Uterus (tissue), 3 donors: ENCODE measurements at regions not wholly inside any gene's neighbourhood (a gene's known extent, or its start where the extent isn't known, plus 50 kb on each side); places are given as distances from the start of the nearest gene placed in this dataset.

Experiments used
- DNase-seq, 2 donors: peaks; one replicate each; pipeline ENCODE4 v3.0.0-alpha.2; 2019 to 2020
- H3K27ac ChIP-seq, 2 donors: fragments of 200-600 bp; sonication (generic); 1 replicate in 1 of 2; 2 replicates in 1 of 2; pipeline ENCODE4 v1.5.1; 2016 to 2018
- H3K27me3 ChIP-seq, 2 donors: fragments of 200-600 bp; sonication (generic); one replicate each; pipeline ENCODE4 v1.5.1; 2018 to 2019; ENCODE audit warnings: control low read depth in 1 of 2
- H3K36me3 ChIP-seq, 2 donors: fragments of 200-600 bp; sonication (generic); one replicate each; pipeline ENCODE4 v1.5.1; 2019; ENCODE audit warnings: control low read depth in 1 of 2
- H3K4me1 ChIP-seq, 2 donors: fragments of 200-600 bp; sonication (generic); one replicate each; pipeline ENCODE4 v1.5.1; 2018 to 2019; ENCODE audit warnings: control low read depth in 1 of 2
- H3K4me3 ChIP-seq, 2 donors: fragments of 200-600 bp; sonication (generic); 1 replicate in 1 of 2; 2 replicates in 1 of 2; pipeline ENCODE4 v1.5.1; 2018 to 2019; ENCODE audit warnings: mild to moderate bottlenecking in 1 of 2
- H3K9me3 ChIP-seq, 2 donors: fragments of 200-600 bp; sonication (generic); one replicate each; pipeline ENCODE4 v1.5.1; 2019; ENCODE audit warnings: control low read depth in 1 of 2
- POLR2A ChIP-seq, 2 donors: fragments of 450-650 bp; IDR thresholded peaks; one replicate each; pipeline ENCODE4 v1.6.1; 2016; ENCODE audit warnings: antibody characterized with exemption in 2 of 2, mild to moderate bottlenecking in 1 of 2, moderate library complexity in 1 of 2
- intact Hi-C: fragments of 100-400 bp; cut with DNase I; formaldehyde crosslinking; loops from one replicate; pipeline ENCODE4 v1.15.1; 2023; ENCODE audit warnings: low total_unique reads
- TF ChIP-seq, protein P1 (sequence below), 4 experiments: fragments of 200-600 bp in 2 of 4; fragments of 450-650 bp in 2 of 4; sonication (generic) in 2 of 4; IDR thresholded peaks; one replicate each; pipeline ENCODE4 v1.5.1; 2016 to 2019; ENCODE audit warnings: antibody characterized with exemption in 4 of 4, mild to moderate bottlenecking in 2 of 4, moderate library complexity in 1 of 4
- donor health status: DM: yes; HTN: yes; CAD: no.

DNA sequence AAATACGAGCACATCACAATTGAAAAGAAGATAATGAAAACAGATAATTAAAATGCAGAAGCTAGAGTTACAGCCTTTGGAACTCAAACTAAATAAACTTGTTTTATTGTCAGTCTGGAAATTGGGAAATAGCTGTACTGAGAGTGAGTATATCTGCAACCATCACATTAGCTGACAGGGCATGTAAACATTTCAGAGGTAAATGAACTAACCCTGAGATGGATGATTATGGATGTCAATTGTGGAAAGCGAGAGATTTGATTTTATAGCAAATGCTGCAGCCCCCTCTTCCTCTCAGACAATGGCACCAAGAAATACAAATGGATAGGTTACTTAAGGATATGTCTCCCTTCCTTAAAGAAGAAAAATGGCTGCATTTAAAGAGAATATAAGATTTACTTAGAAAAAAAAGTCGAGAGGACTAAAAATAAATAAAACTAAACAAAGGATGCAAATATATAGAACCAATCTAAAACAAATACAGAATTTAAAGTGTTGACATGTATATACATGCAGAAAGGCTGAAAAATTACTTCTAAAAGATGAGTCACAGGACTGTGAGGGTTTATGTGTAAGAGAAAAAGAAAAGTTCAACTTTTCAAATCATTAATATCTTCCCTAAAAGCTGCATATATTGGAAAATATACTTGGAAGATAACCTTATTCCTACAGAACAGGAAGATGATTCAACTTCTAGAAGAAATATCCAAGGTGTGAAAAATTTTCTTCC lies 120.3 kb upstream of the FLRT2 start:
- Histone ChIP-seq H3K4me3 (no peak overlapping the region), H3K27me3 (no peaks in the 10 kb centered on the region), H3K9me3 (no peaks in the 10 kb centered on the region), H3K4me1 (no peaks in the 10 kb centered on the region), H3K27ac (no peak overlapping the region), H3K36me3 (no peaks in the 10 kb centered on the region)
- no peak for TF ChIP-seq POLR2A (IDR thresholded peaks at IDR 0.05)
- TF ChIP-seq, protein P1, sequence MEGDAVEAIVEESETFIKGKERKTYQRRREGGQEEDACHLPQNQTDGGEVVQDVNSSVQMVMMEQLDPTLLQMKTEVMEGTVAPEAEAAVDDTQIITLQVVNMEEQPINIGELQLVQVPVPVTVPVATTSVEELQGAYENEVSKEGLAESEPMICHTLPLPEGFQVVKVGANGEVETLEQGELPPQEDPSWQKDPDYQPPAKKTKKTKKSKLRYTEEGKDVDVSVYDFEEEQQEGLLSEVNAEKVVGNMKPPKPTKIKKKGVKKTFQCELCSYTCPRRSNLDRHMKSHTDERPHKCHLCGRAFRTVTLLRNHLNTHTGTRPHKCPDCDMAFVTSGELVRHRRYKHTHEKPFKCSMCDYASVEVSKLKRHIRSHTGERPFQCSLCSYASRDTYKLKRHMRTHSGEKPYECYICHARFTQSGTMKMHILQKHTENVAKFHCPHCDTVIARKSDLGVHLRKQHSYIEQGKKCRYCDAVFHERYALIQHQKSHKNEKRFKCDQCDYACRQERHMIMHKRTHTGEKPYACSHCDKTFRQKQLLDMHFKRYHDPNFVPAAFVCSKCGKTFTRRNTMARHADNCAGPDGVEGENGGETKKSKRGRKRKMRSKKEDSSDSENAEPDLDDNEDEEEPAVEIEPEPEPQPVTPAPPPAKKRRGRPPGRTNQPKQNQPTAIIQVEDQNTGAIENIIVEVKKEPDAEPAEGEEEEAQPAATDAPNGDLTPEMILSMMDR (IDR thresholded peaks at IDR 0.05), result no peak
- intact Hi-C loops, result no loop called here
- no peak for DNase-seq

DNA sequence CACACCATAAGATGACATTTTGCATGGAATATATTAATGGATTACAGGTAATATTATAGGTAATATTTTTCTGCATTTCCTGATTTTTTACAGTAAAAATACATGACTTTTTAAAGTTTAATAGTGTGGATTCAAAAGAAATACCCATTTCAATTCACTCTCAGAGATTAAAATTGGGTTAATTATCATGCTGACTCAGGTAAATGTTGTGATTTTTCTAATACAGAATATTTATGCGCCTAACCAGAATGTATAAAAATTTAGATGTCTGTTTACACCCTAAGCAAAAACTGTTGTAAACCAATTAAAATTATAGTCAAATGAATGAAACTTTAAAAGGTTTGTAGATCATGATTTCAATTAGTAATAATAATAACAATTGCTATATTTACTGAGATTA lies 117.2 kb upstream of the FLRT2 start:
- Histone ChIP-seq H3K36me3 (no peaks in the 10 kb centered on the region), H3K27ac (no peak overlapping the region), H3K27me3 (no peaks in the 10 kb centered on the region), H3K9me3 (no peaks in the 10 kb centered on the region), H3K4me1 (no peaks in the 10 kb centered on the region), H3K4me3 (no peak overlapping the region)
- intact Hi-C loops, result no loop called here
- no peak for DNase-seq
- TF ChIP-seq, protein P1 (IDR thresholded peaks at IDR 0.05), result no peak
- no peak for TF ChIP-seq POLR2A (IDR thresholded peaks at IDR 0.05)

DNA sequence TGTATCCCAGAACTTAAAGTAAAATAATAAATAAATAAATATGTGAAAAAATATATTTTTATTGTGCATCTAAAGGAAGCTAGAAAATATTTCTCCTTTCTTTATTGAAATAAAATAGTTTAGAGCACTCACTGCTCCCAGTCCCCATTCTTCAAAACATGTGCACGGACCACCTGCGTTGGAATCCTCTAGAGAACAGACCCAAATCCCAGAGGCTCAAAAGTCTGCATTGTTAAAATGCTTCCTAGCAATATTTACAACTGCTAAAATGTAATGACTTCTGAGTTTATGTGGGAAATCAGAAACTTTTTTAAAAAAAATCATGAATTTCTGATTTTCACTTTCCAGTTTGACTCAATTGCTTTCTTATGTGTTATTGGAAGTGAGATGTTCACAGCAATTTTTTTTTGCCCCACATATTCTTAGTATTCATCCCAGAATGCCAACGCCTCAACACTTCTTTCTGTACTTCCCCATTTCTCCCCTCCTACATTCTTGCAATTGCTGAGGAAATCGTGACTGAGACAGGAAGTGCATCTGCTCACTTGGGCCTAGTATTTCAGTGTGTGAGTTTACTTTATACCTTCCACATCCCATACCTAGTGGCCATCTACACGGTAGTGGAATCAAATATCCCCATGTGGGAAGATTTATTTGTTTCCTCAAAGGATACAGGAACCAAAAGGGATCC lies 116.0 kb upstream of the FLRT2 start:
- TF ChIP-seq, protein P1 (IDR thresholded peaks at IDR 0.05), result no peak
- no peak for TF ChIP-seq POLR2A (IDR thresholded peaks at IDR 0.05)
- H3K4me1 ChIP-seq, result no peaks in the 10 kb centered on the region
- DNase-seq, result no peak
- H3K36me3 ChIP-seq, result no peaks in the 10 kb centered on the region
- intact Hi-C loops, result no loop called here
- no peak overlapping the region for H3K27ac ChIP-seq
- H3K27me3 ChIP-seq, result no peaks in the 10 kb centered on the region
- H3K4me3 ChIP-seq, result no peak overlapping the region
- no peaks in the 10 kb centered on the region for H3K9me3 ChIP-seq

DNA sequence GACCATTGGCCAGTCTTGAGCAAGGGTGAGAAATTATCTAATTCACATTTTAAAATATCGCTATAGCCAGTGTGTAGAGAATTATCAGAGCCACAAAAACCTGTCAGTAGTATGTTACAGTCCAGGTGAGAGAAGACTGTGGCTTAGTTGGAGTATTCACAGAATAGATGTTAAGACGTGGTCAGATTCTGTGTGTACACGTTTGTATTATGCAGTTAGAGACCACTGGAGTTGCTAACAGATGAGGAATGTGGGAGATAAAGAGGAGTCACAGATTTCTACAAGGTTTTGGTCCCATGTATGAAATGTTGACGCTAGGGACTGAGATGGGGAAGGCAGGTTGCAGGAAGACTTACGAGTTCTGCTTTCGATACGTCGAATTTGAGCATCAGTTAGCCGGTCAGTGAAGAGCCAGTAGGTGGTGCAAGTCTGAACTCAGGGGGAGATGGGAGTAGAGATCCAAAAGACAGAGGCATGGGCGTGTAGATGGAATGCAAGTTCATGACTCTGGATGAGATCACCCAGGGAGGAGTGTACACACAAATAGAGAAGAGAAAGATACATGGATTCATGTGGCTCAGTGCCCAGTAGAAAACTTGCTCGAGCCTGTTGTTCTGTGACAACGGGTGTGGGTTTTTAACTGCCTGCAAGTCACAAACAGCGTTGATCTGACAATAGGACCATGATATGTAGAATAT lies 114.8 kb upstream of the FLRT2 start:
- Histone ChIP-seq H3K9me3 (no peaks in the 10 kb centered on the region), H3K27ac (peak overlapping the region in 1 of 2 donors; percentile 28), H3K4me3 (peak overlapping the region in 1 of 2 donors; percentile 2), H3K4me1 (no peaks in the 10 kb centered on the region), H3K27me3 (no peaks in the 10 kb centered on the region), H3K36me3 (no peaks in the 10 kb centered on the region)
- intact Hi-C loops, result no loop called here
- TF ChIP-seq, protein P1 (IDR thresholded peaks at IDR 0.05), result peak in 3 of 4 experiments; percentile 24 to 30 (median 30)
- no peak for TF ChIP-seq POLR2A (IDR thresholded peaks at IDR 0.05)
- DNase-seq, result peak; percentile 47 to 53

DNA sequence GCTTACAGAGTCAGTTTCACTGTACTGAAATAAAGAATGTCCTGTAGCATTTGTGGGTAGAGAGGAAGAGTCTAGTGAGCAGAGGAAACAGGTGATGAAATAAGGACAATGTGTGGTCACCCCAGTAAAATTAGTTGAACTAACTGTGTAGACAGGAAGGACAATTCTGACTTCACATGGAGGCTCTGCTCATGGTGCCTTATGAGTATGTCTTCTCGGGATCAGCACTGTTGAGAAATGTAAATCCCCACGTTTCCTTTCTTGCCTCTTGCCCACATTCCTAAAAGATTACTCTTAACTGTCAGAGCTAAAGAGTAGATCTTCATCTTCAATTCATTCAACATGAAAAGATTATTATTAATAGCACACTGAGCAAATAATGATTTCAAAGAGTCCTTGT lies 113.2 kb upstream of the FLRT2 start:
- intact Hi-C loops, result no loop called here
- H3K27me3 ChIP-seq, result no peaks in the 10 kb centered on the region
- DNase-seq, result no peak
- TF ChIP-seq POLR2A (IDR thresholded peaks at IDR 0.05), result no peak
- TF ChIP-seq, protein P1 (IDR thresholded peaks at IDR 0.05), result no peak
- H3K36me3 ChIP-seq, result no peaks in the 10 kb centered on the region
- H3K4me1 ChIP-seq, result no peaks in the 10 kb centered on the region
- no peaks in the 10 kb centered on the region for H3K9me3 ChIP-seq
- H3K4me3 ChIP-seq, result no peak overlapping the region
- H3K27ac ChIP-seq, result no peak overlapping the region
